HepG2 (cell line): ENCODE measurements at regions not wholly inside any gene's neighbourhood (a gene's known extent, or its start where the extent isn't known, plus 50 kb on each side); places are given as distances from the start of the nearest gene placed in this dataset.

Source experiments
- ATAC-seq: fragments of 200-7000 bp; cut with Tn5 transposase; 3 replicates; pipeline ENCODE4 v1.9.1; 2020; ENCODE audit warnings: mild to moderate bottlenecking, moderate library complexity
- BruUV-seq: library from RNA; stranded (reverse); fragments of 400-500 nt; replicated peaks from 2 replicates; lab custom pipeline; 2021; lab: Mats Ljungman, UMichigan
- CTCF ChIA-PET: fragments of 300-600 bp; formaldehyde crosslinking; extraction: SDS; loops from one replicate; lab custom pipeline; 2021; ENCODE audit warnings: low total read pairs, inconsistent platforms, low intra/inter-chr PET ratio; lab: Yijun Ruan, JAX
- POLR2A ChIA-PET: fragments of 350-600 bp; sonication (Branson Sonifier 250); formaldehyde crosslinking; loops from one replicate; lab custom pipeline; 2020; ENCODE audit warnings: antibody characterized with exemption, inconsistent platforms; lab: Yijun Ruan, JAX
- DNase-seq: peaks from one replicate; pipeline ENCODE4 v3.0.0-alpha.2; 2015; ENCODE audit warnings: low spot score
- FAIRE-seq: peaks from 3 replicates; lab custom pipeline; 2011; peaks lifted over from hg19 to GRCh38; lab: Jason Lieb, UNC
- H2AFZ ChIP-seq: one replicate; pipeline ENCODE4 v1.6.1; 2011; ENCODE audit warnings: low read length, inconsistent platforms
- H3K27ac ChIP-seq: fragments of 300-600 bp; 3 replicates; pipeline ENCODE4 v1.8.0; 2011; ENCODE audit warnings: mixed run types, mild to moderate bottlenecking, mixed read lengths, low read length, inconsistent platforms; ENCODE audit not compliant: insufficient read depth; ENCODE audit errors: extremely low read length
- H3K27me3 ChIP-seq, 2 experiments: fragments of 200-600 bp in 1 of 2; 2 replicates in 1 of 2; 3 replicates in 1 of 2; pipeline versions ENCODE4 v1.6.0 to v1.8.0; 2011; ENCODE audit warnings: low read length in 2 of 2, mild to moderate bottlenecking in 2 of 2, moderate library complexity in 2 of 2, inconsistent platforms in 1 of 2; ENCODE audit not compliant: insufficient read depth in 2 of 2, control insufficient read depth in 1 of 2
- H3K36me3 ChIP-seq, 2 experiments: fragments of 200-600 bp in 1 of 2; replicated peaks in 1 of 2; 2 replicates in 1 of 2; 3 replicates in 1 of 2; pipeline versions ENCODE4 v1.5.1 to v1.8.0; 2011; ENCODE audit warnings: low read length in 2 of 2, inconsistent platforms in 1 of 2; ENCODE audit not compliant: insufficient read depth in 2 of 2, control insufficient read depth in 1 of 2
- H3K4me1 ChIP-seq: 2 replicates; pipeline ENCODE4 v1.5.1; 2012; ENCODE audit warnings: low read length, inconsistent platforms; ENCODE audit not compliant: insufficient read depth
- H3K4me2 ChIP-seq: 2 replicates; pipeline ENCODE4 v1.6.0; 2011; ENCODE audit warnings: low read depth, low read length, inconsistent platforms
- H3K4me3 ChIP-seq, 3 experiments: fragments of 200-600 bp in 1 of 3; sonication (generic), shearing (Covaris generic) in 1 of 3; replicated peaks in 1 of 3; 2 replicates each; pipeline ENCODE4 v1.5.1; 2011 to 2016; ENCODE audit warnings: low read length in 3 of 3, inconsistent platforms in 2 of 3, low read depth in 2 of 3, mild to moderate bottlenecking in 2 of 3, control low read depth in 1 of 3, mixed read lengths in 1 of 3; ENCODE audit not compliant: insufficient read depth in 1 of 3
- H3K79me2 ChIP-seq: one replicate; pipeline ENCODE4 v1.6.1; 2011; ENCODE audit warnings: low read length, inconsistent platforms; ENCODE audit not compliant: insufficient read depth
- H3K9ac ChIP-seq: 2 replicates; pipeline ENCODE4 v1.6.0; 2011; ENCODE audit warnings: mild to moderate bottlenecking, low read depth, low read length, inconsistent platforms; ENCODE audit not compliant: insufficient read depth
- H3K9me3 ChIP-seq: 2 replicates; pipeline ENCODE4 v1.5.1; 2012; ENCODE audit warnings: mild to moderate bottlenecking, low read length
- H4K20me1 ChIP-seq: 2 replicates; pipeline ENCODE4 v1.6.0; 2011; ENCODE audit warnings: inconsistent platforms, mild to moderate bottlenecking, low read length, moderate library complexity; ENCODE audit not compliant: insufficient read depth
- ARNT2 ChIP-seq: sonication (generic); formaldehyde crosslinking; IDR thresholded peaks from 2 replicates; pipeline ENCODE4 v1.8.0; 2022; ENCODE audit warnings: mild to moderate bottlenecking, low read depth, missing genetic modification reagents, moderate library complexity
- DMAP1 ChIP-seq: IDR thresholded peaks from 2 replicates; pipeline ENCODE4 v1.6.1; 2016
- GATAD2A ChIP-seq: IDR thresholded peaks from 2 replicates; pipeline ENCODE4 v1.6.1; 2016
- HES4 ChIP-seq: sonication (generic); formaldehyde crosslinking; IDR thresholded peaks from 2 replicates; pipeline ENCODE4 v1.9.0; 2021; ENCODE audit warnings: mild to moderate bottlenecking, missing genetic modification reagents, borderline replicate concordance
- HINFP ChIP-seq: sonication (generic); formaldehyde crosslinking; IDR thresholded peaks from 2 replicates; pipeline ENCODE4 v1.4.0; 2020; ENCODE audit warnings: low read depth, mild to moderate bottlenecking, missing genetic modification reagents
- JDP2 ChIP-seq: sonication (generic); formaldehyde crosslinking; IDR thresholded peaks from 2 replicates; pipeline ENCODE4 v1.8.1; 2022; ENCODE audit warnings: missing genetic modification reagents, borderline replicate concordance
- MEF2D ChIP-seq: sonication (generic); formaldehyde crosslinking; IDR thresholded peaks from 2 replicates; pipeline ENCODE4 v1.5.1; 2020; ENCODE audit warnings: mild to moderate bottlenecking, missing genetic modification reagents
- NFE2 ChIP-seq: sonication (generic); formaldehyde crosslinking; IDR thresholded peaks from 2 replicates; pipeline ENCODE4 v1.4.0; 2020; ENCODE audit warnings: missing genetic modification reagents
- PAX8 ChIP-seq: sonication (generic); formaldehyde crosslinking; IDR thresholded peaks from 2 replicates; pipeline ENCODE4 v1.8.0; 2022; ENCODE audit warnings: mild to moderate bottlenecking, missing genetic modification reagents, borderline replicate concordance
- SUZ12 ChIP-seq: fragments of 150-350 bp; IDR thresholded peaks from 2 replicates; pipeline ENCODE4 v1.6.1; 2014; ENCODE audit warnings: low read depth, low read length
- ZFP36 ChIP-seq: fragments of 150-350 bp; IDR thresholded peaks from 2 replicates; pipeline ENCODE4 v1.6.1; 2018; ENCODE audit warnings: borderline replicate concordance, low read length, low read depth; ENCODE audit not compliant: partially characterized antibody
- ZNF3 ChIP-seq: IDR thresholded peaks from 2 replicates; pipeline ENCODE4 v1.7.0; 2017; ENCODE audit warnings: inconsistent platforms
- ZNF343 ChIP-seq: sonication (generic); formaldehyde crosslinking; IDR thresholded peaks from 2 replicates; pipeline ENCODE4 v1.4.0; 2020; ENCODE audit warnings: mild to moderate bottlenecking, missing genetic modification reagents
- ZNF549 ChIP-seq: sonication (generic); formaldehyde crosslinking; IDR thresholded peaks from 2 replicates; pipeline ENCODE4 v1.5.0; 2020; ENCODE audit warnings: missing genetic modification reagents
- ZNF564 ChIP-seq: sonication (generic); formaldehyde crosslinking; IDR thresholded peaks from 2 replicates; pipeline ENCODE4 v1.8.1; 2023; ENCODE audit warnings: mild to moderate bottlenecking, missing genetic modification reagents
- ZNF713 ChIP-seq: sonication (generic); formaldehyde crosslinking; IDR thresholded peaks from 2 replicates; pipeline ENCODE4 v1.4.0; 2020; ENCODE audit warnings: mild to moderate bottlenecking, missing genetic modification reagents
- ZNF766 ChIP-seq: sonication (generic); formaldehyde crosslinking; IDR thresholded peaks from 2 replicates; pipeline ENCODE4 v1.5.0; 2020; ENCODE audit warnings: missing genetic modification reagents, borderline replicate concordance
- ZNF788 ChIP-seq: sonication (generic); formaldehyde crosslinking; IDR thresholded peaks from 2 replicates; pipeline ENCODE4 v1.5.0; 2020; ENCODE audit warnings: mild to moderate bottlenecking, missing genetic modification reagents, borderline replicate concordance
- ZNF879 ChIP-seq: sonication (generic); formaldehyde crosslinking; IDR thresholded peaks from 2 replicates; pipeline ENCODE4 v1.8.1; 2023; ENCODE audit warnings: missing genetic modification reagents
- WGBS: methylation state at CpG from one replicate; pipeline ENCODE4 v1.1.6; 2017; ENCODE audit warnings: low lambda C conversion rate; 5-methylcytosine and 5-hydroxymethylcytosine counted together
- in situ Hi-C: cut with HindIII; loops from 2 replicates; pipeline ENCODE4 v1.10.0; 2017; ENCODE audit warnings: low pct_unique_long_range_greater_than_20kb; ENCODE audit not compliant: extremely low pct_ligation_motif_present
- intact Hi-C: fragments of 100-400 bp; cut with micrococcal nuclease; formaldehyde crosslinking; loops from one replicate; pipeline ENCODE4 v1.10.0; 2022; ENCODE audit not compliant: unreplicated experiment
- TF ChIP-seq, protein P1 (sequence below): IDR thresholded peaks from 2 replicates; pipeline ENCODE4 v1.6.1; 2012; ENCODE audit warnings: low read length, improper control_type of control experiment
- TF ChIP-seq, protein P2 (sequence below): sonication (generic); formaldehyde crosslinking; IDR thresholded peaks from 2 replicates; pipeline ENCODE4 v1.5.0; 2020; ENCODE audit warnings: missing genetic modification reagents

GRCh38 chr7:46292741-46293140 lies 371.7 kb upstream of the IGFBP3 start (continued):
- TF ChIP-seq, protein P1, sequence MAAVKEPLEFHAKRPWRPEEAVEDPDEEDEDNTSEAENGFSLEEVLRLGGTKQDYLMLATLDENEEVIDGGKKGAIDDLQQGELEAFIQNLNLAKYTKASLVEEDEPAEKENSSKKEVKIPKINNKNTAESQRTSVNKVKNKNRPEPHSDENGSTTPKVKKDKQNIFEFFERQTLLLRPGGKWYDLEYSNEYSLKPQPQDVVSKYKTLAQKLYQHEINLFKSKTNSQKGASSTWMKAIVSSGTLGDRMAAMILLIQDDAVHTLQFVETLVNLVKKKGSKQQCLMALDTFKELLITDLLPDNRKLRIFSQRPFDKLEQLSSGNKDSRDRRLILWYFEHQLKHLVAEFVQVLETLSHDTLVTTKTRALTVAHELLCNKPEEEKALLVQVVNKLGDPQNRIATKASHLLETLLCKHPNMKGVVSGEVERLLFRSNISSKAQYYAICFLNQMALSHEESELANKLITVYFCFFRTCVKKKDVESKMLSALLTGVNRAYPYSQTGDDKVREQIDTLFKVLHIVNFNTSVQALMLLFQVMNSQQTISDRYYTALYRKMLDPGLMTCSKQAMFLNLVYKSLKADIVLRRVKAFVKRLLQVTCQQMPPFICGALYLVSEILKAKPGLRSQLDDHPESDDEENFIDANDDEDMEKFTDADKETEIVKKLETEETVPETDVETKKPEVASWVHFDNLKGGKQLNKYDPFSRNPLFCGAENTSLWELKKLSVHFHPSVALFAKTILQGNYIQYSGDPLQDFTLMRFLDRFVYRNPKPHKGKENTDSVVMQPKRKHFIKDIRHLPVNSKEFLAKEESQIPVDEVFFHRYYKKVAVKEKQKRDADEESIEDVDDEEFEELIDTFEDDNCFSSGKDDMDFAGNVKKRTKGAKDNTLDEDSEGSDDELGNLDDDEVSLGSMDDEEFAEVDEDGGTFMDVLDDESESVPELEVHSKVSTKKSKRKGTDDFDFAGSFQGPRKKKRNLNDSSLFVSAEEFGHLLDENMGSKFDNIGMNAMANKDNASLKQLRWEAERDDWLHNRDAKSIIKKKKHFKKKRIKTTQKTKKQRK, result no peak
- TF ChIP-seq ZFP36, result no peak
- TF ChIP-seq HES4 (CRISPR knock-in tag), result no peak
- no peak for TF ChIP-seq ZNF343 (CRISPR knock-in tag)

- WGBS, result 62% methylated on average over 3 of the region's 4 CpGs
- in situ Hi-C loops, result no loop called here
- TF ChIP-seq DMAP1 (CRISPR knock-in tag) (no peak), ZNF788 (no peak), ZNF3 (CRISPR knock-in tag) (no peak), ARNT2 (no peak), ZNF713 (no peak), PAX8 (CRISPR knock-in tag) (no peak), ZNF766 (CRISPR knock-in tag) (no peak), ZNF549 (CRISPR knock-in tag) (no peak), GATAD2A (CRISPR knock-in tag) (no peak), SUZ12 (no peak), MEF2D (CRISPR knock-in tag) (no peak), ZNF564 (CRISPR knock-in tag) (no peak), ZNF879 (CRISPR knock-in tag) (no peak), NFE2 (CRISPR knock-in tag) (no peak), HINFP (CRISPR knock-in tag) (no peak), JDP2 (CRISPR knock-in tag) (no peak)
- TF ChIP-seq, protein P2, sequence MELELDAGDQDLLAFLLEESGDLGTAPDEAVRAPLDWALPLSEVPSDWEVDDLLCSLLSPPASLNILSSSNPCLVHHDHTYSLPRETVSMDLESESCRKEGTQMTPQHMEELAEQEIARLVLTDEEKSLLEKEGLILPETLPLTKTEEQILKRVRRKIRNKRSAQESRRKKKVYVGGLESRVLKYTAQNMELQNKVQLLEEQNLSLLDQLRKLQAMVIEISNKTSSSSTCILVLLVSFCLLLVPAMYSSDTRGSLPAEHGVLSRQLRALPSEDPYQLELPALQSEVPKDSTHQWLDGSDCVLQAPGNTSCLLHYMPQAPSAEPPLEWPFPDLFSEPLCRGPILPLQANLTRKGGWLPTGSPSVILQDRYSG (CRISPR knock-in tag), result no peak
- Histone ChIP-seq H3K79me2 (no peaks in the 10 kb centered on the region), H3K4me2 (no peak overlapping the region), H3K4me3 (no peak overlapping the region), H3K27me3 (no peaks in the 10 kb centered on the region), H4K20me1 (no peaks in the 10 kb centered on the region), H3K9ac (no peak overlapping the region), H3K9me3 (no peaks in the 10 kb centered on the region), H3K27ac (no peak overlapping the region), H3K36me3 (no peaks in the 10 kb centered on the region), H2AFZ (no peak overlapping the region), H3K4me1 (no peaks in the 10 kb centered on the region)
- DNase-seq, result no peak
- POLR2A ChIA-PET, result no interaction called here
- ATAC-seq, result no peak
- CTCF ChIA-PET, result no interaction called here
- no TSS peak for BruUV-seq
- FAIRE-seq, result no peak
- intact Hi-C loops, result no loop called here
Measured at GRCh38 chr7:46291601-46292150, 370.6 kb upstream of the IGFBP3 start.
